ENCODE measurements at regions not wholly inside any gene's neighbourhood (a gene's known extent, or its start where the extent isn't known, plus 50 kb on each side); places are given as distances from the start of the nearest gene placed in this dataset.

GRCh38 chr15:38898236-38898635, 333.6 kb upstream of the RASGRP1 start:
- Mint-ChIP-seq H3K27ac (no peak overlapping the region), H3K9me3 (peaks cover 0 to 6% (median 0%) of the 10 kb centered on the region in 11 donors), H3K4me1 (peaks cover 0 to 1% (median 0%) of the 10 kb centered on the region in 7 donors), H3K36me3 (no peaks in the 10 kb centered on the region), H3K27me3 (peaks cover 2 to 18% (median 9%) of the 10 kb centered on the region in 5 donors), H3K4me3 (no peak overlapping the region)
- POLR2A ChIA-PET: no interaction called here
- no peak overlapping the region for H3K27ac ChIP-seq (ENCODE audit: low read depth, low read length)
- H3K27me3 ChIP-seq (ENCODE audit: control insufficient read depth in 2 of 2, insufficient read depth in 2 of 2, low read length in 2 of 2): no peaks in the 10 kb centered on the region
- no peaks in the 10 kb centered on the region for H3K9me3 ChIP-seq (ENCODE audit: control insufficient read depth in 2 of 3, low read length in 3 of 3)
- no peaks in the 10 kb centered on the region for H3K36me3 ChIP-seq (ENCODE audit: control insufficient read depth in 2 of 3, insufficient read depth in 3 of 3, low read length in 3 of 3)
- H3K4me1 ChIP-seq (ENCODE audit: control insufficient read depth in 2 of 2, insufficient read depth in 2 of 2, low read length in 2 of 2): no peaks in the 10 kb centered on the region
- CTCF ChIA-PET: no interaction called here
- intact Hi-C loops (cut with micrococcal nuclease): no loop called here
- no peak overlapping the region for H3K4me3 ChIP-seq (ENCODE audit: low read length)
- ATAC-seq (no peak), DNase-seq (no peak)

GRCh38 chr15:38899300-38899699, 334.7 kb upstream of the RASGRP1 start:
- intact Hi-C loops (cut with micrococcal nuclease): no loop called here
- H3K9me3 ChIP-seq (ENCODE audit: control insufficient read depth in 2 of 3, low read length in 3 of 3): no peaks in the 10 kb centered on the region
- ATAC-seq: no peak
- no peaks in the 10 kb centered on the region for H3K36me3 ChIP-seq (ENCODE audit: control insufficient read depth in 2 of 3, insufficient read depth in 3 of 3, low read length in 3 of 3)
- H3K4me1 Mint-ChIP-seq: peaks cover 0 to 1% (median 0%) of the 10 kb centered on the region in 7 donors
- H3K27ac Mint-ChIP-seq: no peak overlapping the region
- CTCF ChIA-PET: no interaction called here
- peaks cover 2 to 27% (median 18%) of the 10 kb centered on the region in 5 donors for H3K27me3 Mint-ChIP-seq
- H3K27ac ChIP-seq (ENCODE audit: low read depth, low read length): no peak overlapping the region
- POLR2A ChIA-PET: no interaction called here
- H3K4me1 ChIP-seq (ENCODE audit: control insufficient read depth in 2 of 2, insufficient read depth in 2 of 2, low read length in 2 of 2): no peaks in the 10 kb centered on the region
- no peak overlapping the region for H3K4me3 Mint-ChIP-seq
- H3K4me3 ChIP-seq (ENCODE audit: low read length): no peak overlapping the region
- peaks cover 0 to 6% (median 0%) of the 10 kb centered on the region in 11 donors for H3K9me3 Mint-ChIP-seq
- no peak for DNase-seq
- H3K36me3 Mint-ChIP-seq: no peaks in the 10 kb centered on the region
- H3K27me3 ChIP-seq (ENCODE audit: control insufficient read depth in 2 of 2, insufficient read depth in 2 of 2, low read length in 2 of 2): no peaks in the 10 kb centered on the region

- peaks cover 0 to 1% (median 0%) of the 10 kb centered on the region in 7 donors for H3K4me1 Mint-ChIP-seq
- peaks cover 22 to 45% (median 41%) of the 10 kb centered on the region in 5 donors for H3K27me3 Mint-ChIP-seq
- Histone ChIP-seq H3K27me3 (ENCODE audit: control insufficient read depth in 2 of 2, insufficient read depth in 2 of 2, low read length in 2 of 2) (no peaks in the 10 kb centered on the region), H3K27ac (ENCODE audit: low read depth, low read length) (no peak overlapping the region), H3K36me3 (ENCODE audit: control insufficient read depth in 2 of 3, insufficient read depth in 3 of 3, low read length in 3 of 3) (no peaks in the 10 kb centered on the region), H3K4me3 (ENCODE audit: low read length) (no peak overlapping the region), H3K9me3 (ENCODE audit: control insufficient read depth in 2 of 3, low read length in 3 of 3) (no peaks in the 10 kb centered on the region), H3K4me1 (ENCODE audit: control insufficient read depth in 2 of 2, insufficient read depth in 2 of 2, low read length in 2 of 2) (no peaks in the 10 kb centered on the region)
- ChIA-PET POLR2A (no interaction called here), CTCF (interaction anchor here (0.6 kb wide), 1 partner anchor 26 kb away, joined by 3 read pairs; no protein-coding TSS in a partner anchor)
- DNase-seq: no peak
- H3K36me3 Mint-ChIP-seq: no peaks in the 10 kb centered on the region
- no peak overlapping the region for H3K27ac Mint-ChIP-seq
- intact Hi-C loops (cut with micrococcal nuclease): no loop called here
- peaks cover 0 to 13% (median 6%) of the 10 kb centered on the region in 11 donors for H3K9me3 Mint-ChIP-seq
- no peak overlapping the region for H3K4me3 Mint-ChIP-seq
- ATAC-seq: no peak
Measured at GRCh38 chr15:38904298-38904697, 339.7 kb upstream of the RASGRP1 start.

GRCh38 chr15:38905632-38906031, 341.0 kb upstream of the RASGRP1 start:
- Histone ChIP-seq H3K36me3 (ENCODE audit: control insufficient read depth in 2 of 3, insufficient read depth in 3 of 3, low read length in 3 of 3) (no peaks in the 10 kb centered on the region), H3K4me1 (ENCODE audit: control insufficient read depth in 2 of 2, insufficient read depth in 2 of 2, low read length in 2 of 2) (no peaks in the 10 kb centered on the region), H3K27me3 (ENCODE audit: control insufficient read depth in 2 of 2, insufficient read depth in 2 of 2, low read length in 2 of 2) (no peaks in the 10 kb centered on the region), H3K4me3 (ENCODE audit: low read length) (no peak overlapping the region), H3K27ac (ENCODE audit: low read depth, low read length) (no peak overlapping the region), H3K9me3 (ENCODE audit: control insufficient read depth in 2 of 3, low read length in 3 of 3) (no peaks in the 10 kb centered on the region)
- CTCF ChIA-PET: no interaction called here
- Mint-ChIP-seq H3K4me3 (no peak overlapping the region), H3K36me3 (no peaks in the 10 kb centered on the region), H3K9me3 (peaks cover 0 to 17% (median 9%) of the 10 kb centered on the region in 11 donors), H3K27me3 (peaks cover 30 to 51% (median 44%) of the 10 kb centered on the region in 5 donors), H3K4me1 (peaks cover 0 to 1% (median 0%) of the 10 kb centered on the region in 7 donors), H3K27ac (no peak overlapping the region)
- intact Hi-C loops (cut with micrococcal nuclease): no loop called here
- no peak for DNase-seq
- POLR2A ChIA-PET: no interaction called here
- ATAC-seq: no peak

- no peak for ATAC-seq
- H3K4me3 Mint-ChIP-seq: no peak overlapping the region
- no peaks in the 10 kb centered on the region for H3K9me3 Mint-ChIP-seq
- H3K4me1 Mint-ChIP-seq: no peaks in the 10 kb centered on the region
- H3K9me3 ChIP-seq (ENCODE audit: control insufficient read depth in 2 of 3, low read length in 3 of 3): no peaks in the 10 kb centered on the region
- no peak overlapping the region for H3K27ac ChIP-seq (ENCODE audit: low read depth, low read length)
- H3K36me3 Mint-ChIP-seq: no peaks in the 10 kb centered on the region
- POLR2A ChIA-PET: no interaction called here
- no peak overlapping the region for H3K27ac Mint-ChIP-seq
- no peak overlapping the region for H3K4me3 ChIP-seq (ENCODE audit: low read length)
- DNase-seq: no peak
- H3K27me3 ChIP-seq (ENCODE audit: control insufficient read depth in 2 of 2, insufficient read depth in 2 of 2, low read length in 2 of 2): peaks cover 0 to 4% of the 10 kb centered on the region in 2 donors
- peaks cover 6 to 25% (median 12%) of the 10 kb centered on the region in 5 donors for H3K27me3 Mint-ChIP-seq
- intact Hi-C loops (cut with micrococcal nuclease): no loop called here
- no peaks in the 10 kb centered on the region for H3K4me1 ChIP-seq (ENCODE audit: control insufficient read depth in 2 of 2, insufficient read depth in 2 of 2, low read length in 2 of 2)
- CTCF ChIA-PET: no interaction called here
- no peaks in the 10 kb centered on the region for H3K36me3 ChIP-seq (ENCODE audit: control insufficient read depth in 2 of 3, insufficient read depth in 3 of 3, low read length in 3 of 3)
Measured at GRCh38 chr15:38920966-38921365, 356.4 kb upstream of the RASGRP1 start.

- DNase-seq (no peak), ATAC-seq (no peak)
- H3K27ac ChIP-seq (ENCODE audit: low read depth, low read length): no peak overlapping the region
- H3K36me3 ChIP-seq (ENCODE audit: control insufficient read depth in 2 of 3, insufficient read depth in 3 of 3, low read length in 3 of 3): no peaks in the 10 kb centered on the region
- Mint-ChIP-seq H3K27me3 (peaks cover 6 to 21% (median 10%) of the 10 kb centered on the region in 5 donors), H3K36me3 (no peaks in the 10 kb centered on the region), H3K4me1 (no peaks in the 10 kb centered on the region), H3K9me3 (no peaks in the 10 kb centered on the region), H3K4me3 (no peak overlapping the region), H3K27ac (no peak overlapping the region)
- peaks cover 0 to 4% of the 10 kb centered on the region in 2 donors for H3K27me3 ChIP-seq (ENCODE audit: control insufficient read depth in 2 of 2, insufficient read depth in 2 of 2, low read length in 2 of 2)
- CTCF ChIA-PET: no interaction called here
- POLR2A ChIA-PET: no interaction called here
- no peaks in the 10 kb centered on the region for H3K4me1 ChIP-seq (ENCODE audit: control insufficient read depth in 2 of 2, insufficient read depth in 2 of 2, low read length in 2 of 2)
- H3K9me3 ChIP-seq (ENCODE audit: control insufficient read depth in 2 of 3, low read length in 3 of 3): no peaks in the 10 kb centered on the region
- no peak overlapping the region for H3K4me3 ChIP-seq (ENCODE audit: low read length)
- intact Hi-C loops (cut with micrococcal nuclease): no loop called here
Measured at GRCh38 chr15:38921471-38921870, 356.9 kb upstream of the RASGRP1 start.

GRCh38 chr15:38928431-38928830, 363.8 kb upstream of the RASGRP1 start:
- ChIA-PET POLR2A (no interaction called here), CTCF (no interaction called here)
- Histone ChIP-seq H3K9me3 (ENCODE audit: control insufficient read depth in 2 of 3, low read length in 3 of 3) (no peaks in the 10 kb centered on the region), H3K4me3 (ENCODE audit: low read length) (no peak overlapping the region), H3K36me3 (ENCODE audit: control insufficient read depth in 2 of 3, insufficient read depth in 3 of 3, low read length in 3 of 3) (no peaks in the 10 kb centered on the region), H3K27ac (ENCODE audit: low read depth, low read length) (no peak overlapping the region), H3K27me3 (ENCODE audit: control insufficient read depth in 2 of 2, insufficient read depth in 2 of 2, low read length in 2 of 2) (no peaks in the 10 kb centered on the region), H3K4me1 (ENCODE audit: control insufficient read depth in 2 of 2, insufficient read depth in 2 of 2, low read length in 2 of 2) (no peaks in the 10 kb centered on the region)
- Mint-ChIP-seq H3K9me3 (no peaks in the 10 kb centered on the region), H3K4me3 (no peak overlapping the region), H3K36me3 (no peaks in the 10 kb centered on the region), H3K27ac (no peak overlapping the region), H3K27me3 (peaks cover 0 to 23% (median 8%) of the 10 kb centered on the region in 5 donors), H3K4me1 (no peaks in the 10 kb centered on the region)
- intact Hi-C loops (cut with micrococcal nuclease): no loop called here
- DNase-seq (no peak), ATAC-seq (no peak)
